ENCODE measurements at regions not wholly inside any gene's neighbourhood (a gene's known extent, or its start where the extent isn't known, plus 50 kb on each side); places are given as distances from the start of the nearest gene placed in this dataset.

DNA sequence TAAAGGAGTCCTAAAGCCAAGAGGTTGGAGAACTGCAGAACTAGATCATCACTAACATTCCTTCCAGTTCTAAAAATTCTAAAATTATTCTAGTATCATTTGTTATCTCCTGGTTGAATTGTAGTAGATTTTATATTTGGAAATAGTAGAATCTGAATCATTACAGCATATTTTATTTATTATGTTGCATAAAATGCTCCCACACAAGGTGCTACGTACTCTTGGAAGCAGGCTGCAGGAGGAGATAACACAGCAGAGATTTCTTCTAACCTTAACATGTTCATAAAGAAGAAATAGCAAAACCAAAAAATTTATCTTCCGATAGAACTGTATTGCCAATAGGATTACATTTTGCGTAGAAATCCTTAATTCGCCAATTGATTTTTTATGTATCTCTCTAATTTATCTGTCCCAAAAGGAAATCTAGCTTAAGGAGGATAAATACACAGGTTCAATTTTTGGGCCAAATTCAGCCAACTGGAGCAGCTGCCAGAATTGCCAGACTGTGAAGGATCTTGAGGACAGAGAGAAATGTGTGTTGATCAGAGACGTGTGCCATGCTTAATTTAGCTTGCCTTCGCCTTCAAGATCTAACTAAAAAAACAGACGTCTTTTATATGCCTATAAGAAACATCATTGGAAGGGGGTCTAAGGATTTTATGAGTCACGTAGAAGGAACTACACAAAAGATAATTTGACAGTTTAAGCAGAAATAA, 134.4 kb upstream of the MITF start (continued):
- TF ChIP-seq AFF4 (CRISPR knock-in tag; IDR thresholded peaks at IDR 0.05; ENCODE audit: borderline replicate concordance) (no peak), MAX (CRISPR knock-in tag; IDR thresholded peaks at IDR 0.05) (no peak), TEAD1 (CRISPR knock-in tag; IDR thresholded peaks at IDR 0.05) (no peak), GABPB1 (CRISPR knock-in tag; IDR thresholded peaks at IDR 0.05) (no peak), TP53 (CRISPR knock-in tag; IDR thresholded peaks at IDR 0.05) (no peak)

GRCh38 chr3:69602112-69602511, 137.2 kb upstream of the MITF start:
- Mint-ChIP-seq H3K27ac (no peak overlapping the region), H3K4me1 (peaks cover 9% of the 10 kb centered on the region), H3K27me3 (ENCODE audit: low read depth) (peaks cover 34% of the 10 kb centered on the region), H3K9me3 (peaks cover 17% of the 10 kb centered on the region), H3K36me3 (no peaks in the 10 kb centered on the region; the same call in 1 of the 2 replicates), H3K4me3 (no peak overlapping the region)
- DNase-seq (ENCODE audit: low spot score) = no peak
- POLR2A ChIA-PET = interaction anchor here (0.6 kb wide), 1 partner anchor 216 kb away, joined by 3 read pairs; no protein-coding TSS in a partner anchor
- TF ChIP-seq E2F4 (CRISPR knock-in tag; IDR thresholded peaks at IDR 0.05; ENCODE audit: borderline replicate concordance, low read depth) (no peak), ZNF317 (CRISPR knock-in tag; IDR thresholded peaks at IDR 0.05; ENCODE audit: borderline replicate concordance, low read depth) (no peak), TCF7 (CRISPR knock-in tag; IDR thresholded peaks at IDR 0.05; ENCODE audit: low read depth) (no peak), EMX1 (CRISPR knock-in tag; IDR thresholded peaks at IDR 0.05) (no peak), PRRX2 (CRISPR knock-in tag; IDR thresholded peaks at IDR 0.05) (no peak), RELA (CRISPR knock-in tag; IDR thresholded peaks at IDR 0.05; ENCODE audit: borderline replicate concordance) (no peak), RORB (CRISPR knock-in tag; IDR thresholded peaks at IDR 0.05) (no peak), MAX (CRISPR knock-in tag; IDR thresholded peaks at IDR 0.05) (no peak), ATF6 (CRISPR knock-in tag; IDR thresholded peaks at IDR 0.05) (no peak), ZNF232 (CRISPR knock-in tag; IDR thresholded peaks at IDR 0.05) (no peak), NFATC4 (CRISPR knock-in tag; IDR thresholded peaks at IDR 0.05) (no peak), SMAD4 (CRISPR knock-in tag; IDR thresholded peaks at IDR 0.05) (no peak), FOXJ3 (CRISPR knock-in tag; IDR thresholded peaks at IDR 0.05; ENCODE audit: borderline replicate concordance) (no peak), ELF4 (CRISPR knock-in tag; IDR thresholded peaks at IDR 0.05; ENCODE audit: low read depth) (no peak), NFE2L1 (CRISPR knock-in tag; IDR thresholded peaks at IDR 0.05) (no peak)
- TF ChIP-seq, protein P1, sequence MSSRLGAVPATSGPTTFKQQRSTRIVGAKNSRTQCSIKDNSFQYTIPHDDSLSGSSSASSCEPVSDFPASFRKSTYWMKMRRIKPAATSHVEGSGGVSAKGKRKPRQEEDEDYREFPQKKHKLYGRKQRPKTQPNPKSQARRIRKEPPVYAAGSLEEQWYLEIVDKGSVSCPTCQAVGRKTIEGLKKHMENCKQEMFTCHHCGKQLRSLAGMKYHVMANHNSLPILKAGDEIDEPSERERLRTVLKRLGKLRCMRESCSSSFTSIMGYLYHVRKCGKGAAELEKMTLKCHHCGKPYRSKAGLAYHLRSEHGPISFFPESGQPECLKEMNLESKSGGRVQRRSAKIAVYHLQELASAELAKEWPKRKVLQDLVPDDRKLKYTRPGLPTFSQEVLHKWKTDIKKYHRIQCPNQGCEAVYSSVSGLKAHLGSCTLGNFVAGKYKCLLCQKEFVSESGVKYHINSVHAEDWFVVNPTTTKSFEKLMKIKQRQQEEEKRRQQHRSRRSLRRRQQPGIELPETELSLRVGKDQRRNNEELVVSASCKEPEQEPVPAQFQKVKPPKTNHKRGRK (CRISPR knock-in tag; IDR thresholded peaks at IDR 0.05; ENCODE audit: borderline replicate concordance) = no peak
- TF ChIP-seq, protein P2, sequence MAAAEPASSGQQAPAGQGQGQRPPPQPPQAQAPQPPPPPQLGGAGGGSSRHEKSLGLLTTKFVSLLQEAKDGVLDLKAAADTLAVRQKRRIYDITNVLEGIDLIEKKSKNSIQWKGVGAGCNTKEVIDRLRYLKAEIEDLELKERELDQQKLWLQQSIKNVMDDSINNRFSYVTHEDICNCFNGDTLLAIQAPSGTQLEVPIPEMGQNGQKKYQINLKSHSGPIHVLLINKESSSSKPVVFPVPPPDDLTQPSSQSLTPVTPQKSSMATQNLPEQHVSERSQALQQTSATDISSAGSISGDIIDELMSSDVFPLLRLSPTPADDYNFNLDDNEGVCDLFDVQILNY (CRISPR knock-in tag; IDR thresholded peaks at IDR 0.05) = no peak
- ATAC-seq = no peak
- CTCF ChIA-PET = no interaction called here

All from WTC11 (cell line).